ENCODE measurements at regions not wholly inside any gene's neighbourhood (a gene's known extent, or its start where the extent isn't known, plus 50 kb on each side); places are given as distances from the start of the nearest gene placed in this dataset.

DNA sequence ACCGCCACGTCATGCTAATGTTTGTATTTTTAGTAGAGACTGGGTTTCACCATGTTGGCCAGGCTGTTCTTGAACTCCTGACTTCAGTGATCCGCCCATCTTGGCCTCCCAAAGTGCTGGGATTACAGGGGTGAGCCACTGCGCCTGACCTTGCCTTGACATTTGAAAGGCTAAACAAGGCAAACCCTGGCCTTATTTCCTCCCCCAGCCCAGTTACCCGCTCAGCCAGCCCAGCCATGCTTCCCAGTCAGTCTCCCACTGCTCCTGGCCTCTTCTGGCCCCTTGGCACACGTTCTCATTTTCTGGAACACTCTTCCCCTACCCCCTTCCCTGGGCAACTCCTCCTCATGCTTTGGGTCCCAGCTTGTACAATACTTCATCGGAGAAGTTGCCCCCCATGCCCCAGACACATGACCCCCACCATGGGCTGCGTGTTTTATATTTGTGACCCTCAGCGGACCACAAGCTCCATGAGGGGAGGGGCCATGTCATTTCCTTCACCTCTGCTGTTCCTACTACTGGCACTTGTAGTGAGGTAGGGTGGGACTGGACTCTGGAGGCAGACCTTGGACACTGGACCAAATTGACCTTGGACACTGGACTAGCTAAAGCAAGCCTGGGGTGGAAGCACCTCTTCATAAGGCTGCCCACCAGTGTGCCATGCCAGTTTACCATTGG lies 94.4 kb upstream of the IER5L start:
- TF ChIP-seq, protein P1, sequence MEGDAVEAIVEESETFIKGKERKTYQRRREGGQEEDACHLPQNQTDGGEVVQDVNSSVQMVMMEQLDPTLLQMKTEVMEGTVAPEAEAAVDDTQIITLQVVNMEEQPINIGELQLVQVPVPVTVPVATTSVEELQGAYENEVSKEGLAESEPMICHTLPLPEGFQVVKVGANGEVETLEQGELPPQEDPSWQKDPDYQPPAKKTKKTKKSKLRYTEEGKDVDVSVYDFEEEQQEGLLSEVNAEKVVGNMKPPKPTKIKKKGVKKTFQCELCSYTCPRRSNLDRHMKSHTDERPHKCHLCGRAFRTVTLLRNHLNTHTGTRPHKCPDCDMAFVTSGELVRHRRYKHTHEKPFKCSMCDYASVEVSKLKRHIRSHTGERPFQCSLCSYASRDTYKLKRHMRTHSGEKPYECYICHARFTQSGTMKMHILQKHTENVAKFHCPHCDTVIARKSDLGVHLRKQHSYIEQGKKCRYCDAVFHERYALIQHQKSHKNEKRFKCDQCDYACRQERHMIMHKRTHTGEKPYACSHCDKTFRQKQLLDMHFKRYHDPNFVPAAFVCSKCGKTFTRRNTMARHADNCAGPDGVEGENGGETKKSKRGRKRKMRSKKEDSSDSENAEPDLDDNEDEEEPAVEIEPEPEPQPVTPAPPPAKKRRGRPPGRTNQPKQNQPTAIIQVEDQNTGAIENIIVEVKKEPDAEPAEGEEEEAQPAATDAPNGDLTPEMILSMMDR (IDR thresholded peaks at IDR 0.05), result no peak
- no peak for TF ChIP-seq POLR2AphosphoS5 (IDR thresholded peaks at IDR 0.05)
